GM12878 (cell line): ENCODE measurements at regions not wholly inside any gene's neighbourhood (a gene's known extent, or its start where the extent isn't known, plus 50 kb on each side); places are given as distances from the start of the nearest gene placed in this dataset.

Experiments
- CEBPZ ChIP-seq: fragments of 150-350 bp; IDR thresholded peaks from 2 replicates; pipeline ENCODE4 v1.6.1; 2016; ENCODE audit warnings: low read depth, low read length
- CREB1 ChIP-seq: IDR thresholded peaks from 2 replicates; pipeline ENCODE4 v1.6.1; 2012; ENCODE audit warnings: low read depth, mild to moderate bottlenecking, inconsistent platforms
- JUNB ChIP-seq: IDR thresholded peaks from 2 replicates; pipeline ENCODE4 v1.6.1; 2016; ENCODE audit warnings: antibody characterized with exemption, mild to moderate bottlenecking
- POLR2AphosphoS5 ChIP-seq: IDR thresholded peaks from 2 replicates; pipeline ENCODE4 v1.6.1; 2011; ENCODE audit warnings: mild to moderate bottlenecking, low read length, inconsistent platforms

GRCh38 chr2:122764014-122764413 is 1008.6 kb downstream of the TSN start:
- TF ChIP-seq JUNB (no peak), CREB1 (no peak), CEBPZ (no peak), POLR2AphosphoS5 (no peak)
